GF-D8 (cell line): ENCODE measurements at regions not wholly inside any gene's neighbourhood (a gene's known extent, or its start where the extent isn't known, plus 50 kb on each side); places are given as distances from the start of the nearest gene placed in this dataset.
"Not testable (repeated sequence)": the region's sequence is repeated elsewhere in the genome, so short reads cannot be mapped to it uniquely, and the experiment has no call there.

Source experiments
- DNase-seq: peaks from one replicate; lab custom pipeline; 2025; lab: John Stamatoyannopoulos, UW

DNA sequence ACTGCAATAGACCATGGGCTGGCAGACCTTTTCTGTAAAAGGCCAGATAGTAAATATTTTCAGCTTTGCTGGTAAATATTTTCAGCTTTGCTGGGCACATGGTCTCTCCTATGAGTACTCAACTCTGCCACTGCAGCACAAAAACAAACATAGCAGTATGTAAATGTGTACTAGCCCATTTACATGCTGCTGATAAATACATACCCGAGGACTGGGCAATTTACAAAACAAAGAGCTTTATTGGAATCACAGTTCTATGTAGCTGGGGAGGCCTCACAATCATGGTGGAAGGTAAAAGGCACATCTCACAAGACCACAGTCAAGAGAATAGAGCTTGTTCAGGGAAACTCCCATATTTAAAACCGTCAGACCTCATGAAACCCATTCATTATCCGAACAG lies 793.0 kb downstream of the EDEM1 start:
- DNase-seq, result no peak

DNA sequence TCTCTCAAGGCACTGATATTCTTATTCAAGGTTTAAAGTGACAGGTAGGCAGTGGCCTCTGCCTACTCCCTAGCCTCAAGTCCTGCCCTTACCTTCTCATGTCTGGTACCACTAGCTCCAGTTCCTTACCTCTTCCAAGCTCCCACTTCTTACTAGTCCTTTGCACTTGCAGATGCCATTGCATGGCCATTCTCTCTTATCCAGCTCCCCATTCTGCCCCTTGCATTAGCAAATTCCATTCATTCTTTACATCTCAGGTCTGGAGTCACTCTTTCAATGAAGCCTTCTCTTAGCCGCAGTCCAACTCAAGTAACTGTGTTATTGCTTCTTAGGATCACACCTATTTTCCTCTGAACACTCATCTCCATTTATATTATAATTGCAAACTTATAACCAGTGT lies 807.1 kb downstream of the EDEM1 start:
- DNase-seq, result no peak

DNA sequence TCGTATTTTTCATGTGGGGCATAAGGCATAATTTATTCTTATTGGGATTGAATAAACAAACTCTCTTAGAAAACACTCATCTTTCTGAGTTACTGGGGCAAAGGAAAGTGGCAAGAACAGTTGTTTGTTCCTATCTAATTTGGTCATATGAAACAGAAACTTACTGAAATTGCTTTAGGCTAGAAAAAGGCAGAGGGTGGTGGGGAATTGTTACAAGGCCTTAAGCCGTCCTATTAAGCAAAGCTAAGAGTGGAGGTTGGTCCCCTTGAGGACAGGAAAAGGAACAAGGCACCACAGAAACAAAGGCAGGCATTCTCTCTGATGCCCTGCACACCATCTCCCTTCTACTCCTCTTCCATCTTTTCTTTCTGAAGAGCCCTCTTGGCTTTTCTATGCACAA lies 830.9 kb downstream of the EDEM1 start:
- DNase-seq, result no peak

DNA sequence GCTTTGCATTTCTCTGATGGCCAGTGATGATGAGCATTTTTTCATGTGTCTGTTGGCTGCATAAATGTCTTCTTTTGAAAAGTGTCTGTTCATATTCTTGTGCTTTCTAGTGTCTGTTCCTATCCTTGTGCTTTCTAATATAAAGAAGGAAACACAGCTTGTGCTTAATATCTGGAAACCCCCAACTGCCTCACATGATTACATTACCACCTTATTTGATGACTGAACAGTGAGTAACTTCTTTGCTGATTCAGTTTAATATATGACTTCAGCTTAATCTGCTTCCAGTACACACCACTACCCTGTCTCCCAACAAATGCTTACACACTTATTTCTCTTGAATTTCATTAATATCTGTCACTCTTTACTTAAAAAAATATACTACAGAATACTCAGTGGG lies 835.1 kb downstream of the EDEM1 start:
- no peak for DNase-seq

DNA sequence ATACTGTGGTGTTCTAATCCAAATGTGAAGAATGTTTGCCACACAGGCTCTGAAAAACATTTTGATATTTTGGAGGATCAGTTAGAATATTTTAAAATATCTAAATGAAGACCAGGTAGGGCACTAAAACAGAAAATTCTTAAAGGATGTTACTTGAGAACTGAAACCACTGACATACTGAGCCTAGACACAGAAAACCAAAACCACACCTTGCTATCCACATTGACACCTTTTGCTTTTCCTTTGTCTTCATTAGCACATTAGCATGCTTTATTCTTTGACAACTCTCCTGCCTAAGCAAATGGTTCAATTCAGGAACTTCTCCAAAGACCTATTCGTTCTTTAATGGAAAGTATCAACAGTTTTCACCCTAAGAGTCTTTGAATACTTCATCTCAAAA lies 835.9 kb upstream of the GRM7 start:
- DNase-seq, result no peak

DNA sequence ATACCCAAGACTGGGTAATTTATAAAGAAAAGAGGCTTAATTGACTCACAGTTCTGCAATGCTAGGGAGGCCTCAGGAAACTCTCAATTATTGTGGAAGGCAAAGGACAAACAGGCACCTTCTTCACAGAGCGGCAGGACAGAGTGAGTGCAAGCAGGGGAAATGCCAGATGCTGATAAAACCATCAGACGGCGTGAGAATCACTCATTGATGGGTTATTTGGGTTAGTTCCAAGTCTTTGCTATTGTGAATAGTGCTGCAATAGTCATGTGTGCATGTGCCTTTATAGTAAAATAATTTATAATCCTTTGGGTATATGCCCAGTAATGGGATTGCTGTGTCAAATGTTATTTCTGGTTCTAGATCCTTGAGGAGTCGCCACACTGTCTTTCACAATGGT lies 830.3 kb upstream of the GRM7 start:
- not testable (repeated sequence) for DNase-seq

DNA sequence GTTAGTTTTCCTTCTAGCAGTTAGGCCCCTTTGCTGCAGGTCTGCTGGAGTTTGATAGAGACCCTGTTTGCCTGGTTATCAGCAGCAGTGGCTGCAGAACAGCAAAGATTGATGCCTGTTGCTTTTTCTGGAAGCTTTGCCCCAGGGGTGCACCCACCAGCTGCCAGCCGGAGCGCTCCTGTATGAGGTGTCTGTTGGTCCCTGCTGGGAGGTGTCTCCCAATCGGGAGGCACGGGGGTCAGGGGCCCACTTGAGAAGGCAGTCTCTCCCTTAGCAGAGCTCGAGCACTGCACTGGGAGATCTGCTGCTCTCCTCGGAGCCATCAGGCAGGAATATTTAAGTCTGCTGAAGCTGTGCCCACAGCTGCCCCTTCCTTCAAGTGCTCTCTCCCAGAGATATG lies 825.3 kb upstream of the GRM7 start:
- DNase-seq, result no peak

DNA sequence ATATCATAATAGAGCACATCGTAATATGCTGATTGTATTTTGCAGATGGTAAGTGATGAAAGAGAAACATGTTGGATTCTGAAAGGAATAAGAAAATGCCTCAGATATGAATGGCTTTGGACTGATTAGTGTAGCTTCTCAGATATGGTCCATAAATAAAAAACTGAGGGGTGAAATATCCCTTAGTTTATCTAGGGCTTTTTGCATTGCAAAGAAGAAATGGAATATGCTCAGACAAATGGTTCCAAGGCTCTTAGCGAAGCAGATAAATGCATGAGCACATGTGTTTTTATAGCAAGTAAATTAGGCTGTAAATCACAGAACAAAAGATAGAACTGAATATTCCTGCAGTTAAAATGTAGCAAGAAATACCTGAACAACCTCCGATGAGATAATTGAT lies 820.9 kb upstream of the GRM7 start:
- DNase-seq, result no peak

DNA sequence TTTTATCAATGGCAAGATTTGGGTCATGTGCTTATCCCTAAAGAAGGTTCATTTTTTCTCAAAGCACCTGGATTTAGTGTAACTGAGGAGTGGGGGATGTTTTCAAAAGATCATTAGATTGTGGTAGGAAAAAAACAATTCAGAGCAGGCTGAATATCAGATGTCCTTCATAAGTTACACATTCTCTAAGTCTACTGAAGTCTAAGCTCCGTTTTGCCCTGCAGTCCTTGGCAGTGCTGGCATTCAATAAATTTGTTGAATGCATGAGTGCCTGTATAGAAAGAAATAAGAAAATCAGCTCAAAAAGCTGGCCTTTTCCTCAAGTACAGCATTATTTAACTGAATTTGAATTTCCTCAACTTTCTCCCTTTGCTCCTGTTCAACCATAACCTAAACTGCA lies 819.0 kb upstream of the GRM7 start:
- no peak for DNase-seq

DNA sequence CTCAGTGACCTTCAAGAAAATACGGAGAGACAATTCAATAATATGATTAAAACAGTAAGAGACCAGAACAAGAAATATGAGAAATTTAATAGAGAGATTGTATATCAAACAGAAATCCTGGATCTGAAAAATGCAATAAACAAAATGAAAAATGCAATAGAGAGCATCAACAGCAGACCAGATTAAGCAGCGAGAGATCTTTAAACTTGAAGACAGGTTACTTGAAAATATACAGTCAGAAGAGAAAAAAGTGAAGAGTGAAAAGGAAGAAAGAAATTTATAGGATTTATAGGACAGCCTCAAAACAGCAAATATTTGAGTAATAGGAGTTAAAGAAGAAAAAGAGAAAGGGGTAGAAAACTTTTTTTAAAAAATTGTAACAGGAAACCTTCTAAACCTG lies 813.9 kb upstream of the GRM7 start:
- DNase-seq, result no peak

DNA sequence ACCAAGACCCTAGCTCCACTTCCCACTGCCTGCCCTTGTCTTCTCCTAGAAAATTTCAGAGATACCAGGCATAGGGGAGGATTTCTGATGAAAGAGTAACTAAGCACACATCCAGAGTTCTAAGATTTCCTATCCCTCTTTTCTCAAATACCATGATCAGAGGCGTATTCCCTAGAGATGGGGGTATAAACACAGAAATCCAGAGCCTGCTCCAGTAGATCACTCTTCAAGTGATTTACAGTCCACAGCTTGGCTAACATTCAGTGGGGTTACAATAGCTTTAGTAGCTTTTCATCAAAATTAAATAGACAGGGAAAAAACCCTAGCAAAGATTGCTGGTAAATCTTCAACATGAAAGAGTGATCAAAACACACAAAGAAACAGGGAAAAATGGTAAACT lies 800.7 kb upstream of the GRM7 start:
- DNase-seq, result no peak

DNA sequence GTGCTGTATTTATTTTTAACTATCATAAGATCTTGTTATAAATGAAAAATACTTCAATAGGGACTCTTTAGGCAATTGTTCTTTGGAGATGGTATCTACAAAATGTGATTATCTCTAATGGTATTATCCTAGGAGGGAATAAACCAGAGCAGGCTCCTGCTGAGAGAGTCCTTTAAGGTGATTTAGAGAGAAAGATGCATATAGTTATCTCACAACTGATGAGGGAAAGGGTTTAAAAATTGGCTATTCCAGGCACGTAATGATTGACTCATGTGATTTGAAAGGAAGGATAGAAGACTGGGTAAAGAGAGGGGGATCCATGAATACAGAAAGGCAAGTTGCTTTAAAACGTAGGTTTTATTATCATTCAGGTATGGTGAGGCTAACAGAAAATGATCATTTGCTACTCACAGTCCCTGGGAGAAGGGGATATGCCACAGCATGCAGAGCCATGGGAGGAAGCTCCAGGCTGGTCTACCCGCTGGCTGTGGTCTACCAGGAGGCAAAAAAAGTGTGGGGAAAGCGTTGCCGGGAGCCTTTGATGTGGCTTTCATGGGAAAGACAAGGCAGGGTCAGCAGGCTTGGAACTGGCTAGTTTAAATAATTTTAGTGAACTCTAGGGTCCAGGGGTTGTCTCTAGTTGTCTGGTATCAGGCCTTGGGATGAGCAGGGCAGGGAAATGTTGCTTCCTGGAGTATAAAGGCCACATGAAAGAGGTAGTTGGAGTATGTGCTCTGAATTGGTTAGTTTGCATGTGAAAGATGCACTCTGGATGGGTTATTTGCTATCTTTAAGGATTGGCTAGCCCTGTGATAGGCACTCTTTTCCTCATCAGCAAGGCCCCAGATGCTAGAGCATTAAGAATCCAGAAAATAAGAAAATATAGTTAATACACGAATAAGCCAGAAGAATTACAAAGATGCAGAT lies 798.4 kb upstream of the GRM7 start:
- DNase-seq, result no peak

DNA sequence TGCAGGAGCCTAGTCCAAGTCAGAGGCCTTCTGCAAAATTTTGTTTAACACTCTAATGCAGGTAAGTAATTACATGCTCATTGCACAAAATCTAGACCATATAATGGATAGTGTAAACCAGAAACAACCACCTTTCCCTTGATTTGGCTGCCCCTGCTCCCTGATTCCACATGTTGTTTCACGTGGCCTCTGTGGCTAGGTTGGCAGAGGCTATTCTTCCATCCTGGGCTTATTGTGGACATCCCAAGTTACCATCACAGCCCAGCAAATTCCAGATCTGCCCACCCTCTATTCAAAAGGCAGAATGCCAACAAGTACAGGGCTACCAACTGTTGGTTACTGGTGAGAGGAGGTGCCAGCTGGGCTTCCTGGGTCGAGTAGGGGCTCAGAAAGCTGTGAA lies 794.5 kb upstream of the GRM7 start:
- DNase-seq, result no peak

DNA sequence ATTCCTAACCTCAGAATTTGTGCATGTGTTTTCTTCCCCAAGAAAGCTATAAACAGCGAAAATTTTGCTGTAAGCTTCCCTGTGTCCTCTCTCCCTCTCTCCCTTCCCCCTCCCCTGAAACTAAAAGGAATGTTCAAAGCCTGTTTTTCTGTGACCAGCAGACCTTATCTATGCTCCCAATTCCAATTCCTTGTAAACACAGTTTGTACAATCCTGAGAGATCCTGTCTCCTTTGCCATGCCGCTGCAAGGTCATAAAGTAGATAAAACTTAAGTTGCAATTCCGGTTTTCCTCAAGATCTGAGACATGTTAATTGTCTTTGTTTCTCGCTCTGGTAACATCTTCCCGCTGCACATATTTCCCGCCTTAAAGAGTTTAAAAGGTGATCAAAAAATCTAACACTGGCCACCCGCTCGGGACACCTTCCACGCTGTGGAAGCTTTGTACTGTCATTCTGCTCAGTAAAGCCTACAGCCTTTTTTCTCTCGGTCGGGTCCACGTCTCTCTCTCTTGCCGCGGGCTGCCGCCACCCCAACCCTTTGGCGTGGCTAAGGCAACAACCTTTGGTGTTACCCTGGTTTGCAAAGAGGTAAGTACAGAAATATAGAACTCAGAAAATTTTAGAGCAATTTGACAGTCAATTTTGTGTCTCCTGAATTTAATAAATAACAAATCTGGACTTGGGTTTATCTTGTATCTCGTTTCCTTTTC lies 793.9 kb upstream of the GRM7 start:
- not testable (repeated sequence) for DNase-seq

DNA sequence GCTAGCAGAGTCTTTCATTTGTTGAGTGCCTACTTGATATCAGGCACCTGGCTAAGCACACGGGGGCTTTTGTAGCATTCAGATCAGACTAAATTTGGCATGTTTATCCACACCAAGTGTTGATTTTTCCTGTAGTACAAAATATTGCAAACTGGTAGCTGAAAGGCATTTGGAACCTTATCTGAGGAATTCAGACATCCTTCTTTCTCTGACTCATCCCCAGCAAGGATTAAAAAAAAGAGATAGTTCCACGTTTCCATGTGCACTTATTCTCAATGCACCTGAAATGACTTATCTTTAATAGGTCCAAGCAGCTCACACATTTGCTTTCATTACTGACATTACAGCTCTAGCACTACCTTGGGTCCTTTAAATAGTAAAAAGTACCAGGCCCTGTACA lies 786.0 kb upstream of the GRM7 start:
- DNase-seq, result no peak

DNA sequence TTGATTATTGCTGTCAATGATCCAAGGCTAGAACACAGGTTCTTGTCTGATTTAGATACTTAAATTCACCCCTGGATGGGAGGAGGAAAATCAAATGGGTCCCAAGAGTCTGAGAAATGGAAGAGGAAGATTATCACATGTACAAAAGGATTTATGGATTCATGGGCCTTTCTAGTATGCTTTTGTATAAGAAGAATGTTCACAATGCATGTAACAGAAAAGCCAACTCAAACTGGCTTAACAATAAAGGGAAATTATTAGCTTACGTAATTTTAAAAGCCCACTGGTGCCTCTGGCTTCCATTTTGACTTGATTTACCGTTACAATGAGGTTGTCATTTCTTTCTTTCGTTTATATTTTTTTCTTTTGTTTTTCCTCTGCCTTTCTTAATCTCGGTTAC lies 782.5 kb upstream of the GRM7 start:
- no peak for DNase-seq

DNA sequence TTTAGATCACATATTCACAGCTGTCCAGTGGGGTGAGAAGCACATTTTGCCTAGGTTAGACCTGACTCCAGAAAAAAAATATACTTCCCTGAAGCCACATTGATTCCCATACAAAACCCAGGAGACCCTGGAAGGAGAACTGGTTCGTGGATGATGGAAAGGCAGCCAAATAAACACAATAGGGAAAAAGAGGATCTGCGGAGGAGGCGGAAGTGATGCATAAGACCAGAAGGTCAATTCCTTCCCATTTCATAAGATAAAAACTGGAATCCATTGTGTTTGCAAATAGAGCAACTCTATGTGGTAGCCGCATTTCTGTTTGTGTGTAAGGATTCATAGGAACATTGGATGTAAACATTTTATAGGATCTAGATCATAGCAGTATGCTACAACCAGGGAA lies 781.9 kb upstream of the GRM7 start:
- no peak for DNase-seq

DNA sequence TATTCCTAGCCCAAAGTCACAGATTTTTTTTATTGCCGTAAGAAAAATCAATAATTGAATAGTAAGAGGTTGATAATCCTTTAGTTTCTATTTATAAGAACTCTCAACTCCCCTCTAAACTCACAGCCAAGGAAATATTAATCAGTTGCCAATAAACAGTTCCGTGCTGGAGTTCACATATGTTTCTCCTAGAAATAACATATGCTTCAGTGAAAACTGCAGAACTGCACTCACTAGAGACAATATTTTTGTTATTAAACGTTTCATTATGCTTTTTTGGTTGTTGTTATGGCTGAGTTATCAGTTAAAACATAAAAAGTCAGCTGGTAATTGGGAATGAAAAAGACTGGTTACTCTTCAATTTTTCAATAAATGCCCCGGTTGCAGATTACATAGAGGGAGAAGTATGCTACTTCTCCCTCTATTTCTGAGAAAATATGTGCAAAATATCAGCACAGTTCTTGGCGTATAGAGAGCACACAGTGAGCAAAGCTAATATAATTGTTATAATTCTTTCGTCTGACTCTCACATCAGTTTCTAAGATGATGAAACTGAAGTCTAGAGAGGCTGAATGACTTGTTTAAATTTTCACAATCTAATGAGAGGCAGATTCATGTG lies 781.2 kb upstream of the GRM7 start:
- no peak for DNase-seq

DNA sequence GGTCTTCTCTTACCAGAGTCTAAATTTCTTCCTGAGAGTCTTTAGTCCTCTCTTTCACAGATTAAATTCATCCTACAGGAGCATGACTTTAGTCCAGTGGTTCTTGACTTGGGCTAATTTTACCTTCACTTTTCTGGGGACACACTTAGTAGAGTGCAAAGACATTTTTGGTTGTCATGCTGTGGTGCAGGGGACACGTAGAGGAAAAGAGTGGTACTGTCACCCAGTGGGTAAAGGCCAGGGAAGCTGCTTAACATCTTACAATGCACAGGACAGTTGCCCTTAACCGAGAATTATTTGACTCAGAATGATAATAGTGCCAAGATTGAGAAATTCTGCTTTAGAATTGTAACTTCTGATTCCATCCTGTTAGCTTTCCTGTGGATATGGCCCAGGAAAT lies 772.5 kb upstream of the GRM7 start:
- no peak for DNase-seq

DNA sequence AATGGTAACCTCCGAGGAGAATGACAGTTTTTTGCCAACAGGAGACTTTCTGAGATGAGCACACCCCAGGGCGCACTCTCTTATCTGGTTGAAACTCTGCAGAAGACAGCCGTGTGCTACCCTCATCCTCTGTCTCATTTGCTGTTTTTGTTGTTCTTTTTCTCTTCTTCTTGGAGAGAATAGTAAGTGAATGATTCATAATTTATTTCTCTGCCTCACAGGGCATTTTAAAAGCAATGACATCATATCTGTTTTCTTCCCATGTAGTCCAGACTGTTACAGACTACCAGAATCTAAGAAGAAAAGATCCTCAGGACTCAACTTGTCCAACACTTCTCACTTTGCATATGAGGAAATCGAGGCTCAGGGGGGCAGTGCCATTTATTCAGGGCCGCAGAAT lies 771.1 kb upstream of the GRM7 start:
- DNase-seq, result no peak

DNA sequence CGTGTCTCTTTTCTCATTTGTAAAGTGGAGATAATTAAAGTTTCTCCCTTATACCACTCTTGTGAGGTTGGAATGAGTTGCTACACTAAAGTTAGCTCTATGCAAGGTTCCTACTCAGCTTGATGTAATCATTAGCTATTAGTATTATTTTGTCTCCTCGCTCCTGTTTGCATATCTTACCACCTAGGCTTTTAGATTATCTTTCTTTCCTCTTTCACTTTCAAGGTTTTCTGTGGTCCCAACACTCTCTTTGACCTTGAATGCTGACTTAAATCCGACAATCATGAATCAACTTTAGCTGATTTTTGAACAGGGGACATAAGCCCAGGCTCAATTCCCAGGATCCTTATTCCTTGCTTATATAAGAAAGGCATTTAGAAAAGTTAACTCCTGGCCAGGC lies 769.7 kb upstream of the GRM7 start:
- no peak for DNase-seq

DNA sequence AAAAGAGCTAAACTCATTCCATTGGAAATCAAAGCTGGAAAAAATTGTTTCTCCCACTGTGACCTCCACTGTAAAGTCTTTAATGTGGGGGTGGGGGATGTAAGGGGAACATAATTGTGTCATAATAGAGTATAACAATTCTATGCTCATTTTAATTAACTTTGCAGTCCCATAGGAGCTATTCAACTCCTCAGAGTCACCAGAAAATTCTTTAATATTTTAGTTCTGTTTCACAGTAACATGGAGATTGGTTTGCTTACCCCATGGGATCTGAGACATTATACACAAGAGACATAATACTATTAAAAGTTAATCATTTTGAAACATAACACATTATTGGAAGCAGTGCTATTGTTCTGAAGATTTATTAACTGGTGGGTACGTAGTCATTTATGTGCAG lies 765.9 kb upstream of the GRM7 start:
- DNase-seq, result no peak

DNA sequence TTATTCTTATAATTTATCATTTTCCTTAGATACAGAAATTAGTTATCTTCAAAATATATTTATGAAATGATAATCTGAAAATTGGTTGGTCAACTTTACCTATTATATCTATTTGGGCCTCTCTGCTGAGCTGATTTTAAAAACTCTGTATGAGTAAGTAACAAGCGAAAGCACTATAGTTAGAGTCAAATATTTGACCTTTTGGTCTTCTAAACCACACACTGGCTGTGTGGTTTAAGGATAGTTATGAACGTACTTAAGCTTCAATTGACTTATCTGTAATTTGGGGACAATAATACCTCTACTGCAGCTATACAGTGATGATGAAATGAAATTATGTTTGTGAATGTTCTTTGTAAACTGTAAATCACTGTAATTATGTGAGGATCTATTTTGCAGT lies 763.9 kb upstream of the GRM7 start:
- no peak for DNase-seq
